MM.1S (cell line): ENCODE measurements at regions not wholly inside any gene's neighbourhood (a gene's known extent, or its start where the extent isn't known, plus 50 kb on each side); places are given as distances from the start of the nearest gene placed in this dataset.

Experiments used
- DNase-seq: peaks from one replicate; pipeline ENCODE4 v3.0.0-alpha.2; 2015
- H2AFZ ChIP-seq: fragments of 300-600 bp; sonication (generic); 2 replicates; pipeline ENCODE4 v1.6.0; 2016; ENCODE audit warnings: antibody characterized with exemption, low read length
- H3F3A ChIP-seq: fragments of 300-600 bp; sonication (generic); 2 replicates; pipeline ENCODE4 v1.6.1; 2016; ENCODE audit warnings: mild to moderate bottlenecking, antibody characterized with exemption, low read length, moderate library complexity, mixed read lengths; ENCODE audit not compliant: insufficient read depth
- H3K27ac ChIP-seq: fragments of 300-600 bp; sonication (generic); 2 replicates; pipeline ENCODE4 v1.5.1; 2016; ENCODE audit warnings: mild to moderate bottlenecking, low read length
- H3K27me3 ChIP-seq: fragments of 300-600 bp; sonication (generic); replicated peaks from 2 replicates; pipeline ENCODE4 v1.6.0; 2016; ENCODE audit warnings: low read length; ENCODE audit not compliant: insufficient read depth
- H3K36me3 ChIP-seq: fragments of 300-600 bp; sonication (generic); replicated peaks from 2 replicates; pipeline ENCODE4 v1.6.1; 2016; ENCODE audit warnings: mild to moderate bottlenecking, low read length, mixed read lengths; ENCODE audit not compliant: insufficient read depth
- H3K4me1 ChIP-seq: fragments of 300-600 bp; sonication (generic); 2 replicates; pipeline ENCODE4 v1.6.1; 2016; ENCODE audit warnings: low read length, mixed read lengths
- H3K4me2 ChIP-seq: fragments of 300-600 bp; sonication (generic); 2 replicates; pipeline ENCODE4 v1.6.0; 2016; ENCODE audit warnings: low read depth, low read length
- H3K4me3 ChIP-seq: fragments of 300-600 bp; sonication (generic); 2 replicates; pipeline ENCODE4 v1.5.1; 2016; ENCODE audit warnings: low read length, mixed read lengths
- H3K79me2 ChIP-seq: fragments of 300-600 bp; sonication (generic); 2 replicates; pipeline ENCODE4 v1.6.1; 2016; ENCODE audit warnings: mixed run types, low read length, mixed read lengths
- H3K9ac ChIP-seq: fragments of 300-600 bp; sonication (generic); 2 replicates; pipeline ENCODE4 v1.6.1; 2016; ENCODE audit warnings: low read length, mixed read lengths
- H3K9me2 ChIP-seq: fragments of 300-600 bp; sonication (generic); replicated peaks from 2 replicates; pipeline ENCODE4 v1.6.1; 2016; ENCODE audit warnings: mild to moderate bottlenecking, low read length, mixed read lengths; ENCODE audit not compliant: insufficient read depth
- H3K9me3 ChIP-seq: fragments of 300-600 bp; sonication (generic); replicated peaks from 2 replicates; pipeline ENCODE4 v1.6.1; 2016; ENCODE audit warnings: mild to moderate bottlenecking, low read length, mixed read lengths; ENCODE audit not compliant: insufficient read depth
- H4K20me1 ChIP-seq: fragments of 300-600 bp; sonication (generic); 2 replicates; pipeline ENCODE4 v1.6.1; 2016; ENCODE audit warnings: mild to moderate bottlenecking, low read length, moderate library complexity, mixed read lengths; ENCODE audit not compliant: insufficient read depth
- EZH2 ChIP-seq: fragments of 300-600 bp; sonication (generic); optimal IDR thresholded peaks from 2 replicates; pipeline ENCODE3; 2017; ENCODE audit warnings: low read depth, mild to moderate bottlenecking, antibody characterized with exemption, low read length, mixed read lengths
- EZH2phosphoT487 ChIP-seq: fragments of 300-600 bp; sonication (generic); IDR thresholded peaks from 2 replicates; pipeline ENCODE4 v1.6.1; 2018; ENCODE audit warnings: antibody characterized with exemption, low read length
- TF ChIP-seq, protein P1 (sequence below): fragments of 300-600 bp; sonication (generic); IDR thresholded peaks from 2 replicates; pipeline ENCODE4 v1.5.1; 2016; ENCODE audit warnings: antibody characterized with exemption, low read length, mixed read lengths

DNA sequence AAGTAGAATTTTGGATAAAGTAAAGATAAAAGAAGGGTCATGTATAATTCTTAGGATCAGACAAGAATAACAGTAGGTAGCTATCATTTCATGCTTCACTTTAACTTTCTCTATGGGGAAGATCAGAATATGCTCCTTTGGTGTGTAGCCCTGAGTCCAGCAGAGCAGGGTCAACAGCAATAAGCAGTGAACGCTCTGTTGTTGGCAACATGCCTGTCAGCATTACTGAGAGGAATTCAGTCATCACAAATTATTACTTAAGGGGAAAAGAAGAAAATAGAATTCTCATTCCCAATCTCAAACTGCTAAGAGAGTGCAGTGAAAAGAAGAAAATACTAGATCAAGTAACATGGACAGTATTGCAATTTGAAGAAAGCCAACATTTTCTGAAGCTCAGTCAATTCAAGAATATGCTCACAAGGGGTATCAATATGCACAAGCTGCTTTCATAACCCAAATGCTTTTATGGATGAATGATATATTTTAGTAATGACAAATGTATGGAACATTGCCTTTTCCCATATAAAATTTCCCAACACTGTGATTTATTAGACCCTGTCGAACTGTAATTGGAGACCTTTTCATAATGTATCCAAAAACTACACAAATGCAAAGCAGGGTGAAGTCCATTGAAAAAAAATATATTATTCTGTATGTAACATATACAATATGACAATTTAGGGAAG is 1359.4 kb downstream of the EFNA5 start:
- no peak overlapping the region for H3K4me2 ChIP-seq
- no peak overlapping the region for H3K4me3 ChIP-seq
- H3K9ac ChIP-seq = no peak overlapping the region
- H3K79me2 ChIP-seq = no peaks in the 10 kb centered on the region
- H3K27me3 ChIP-seq = no peaks in the 10 kb centered on the region
- no peaks in the 10 kb centered on the region for H4K20me1 ChIP-seq
- H3K4me1 ChIP-seq = no peaks in the 10 kb centered on the region
- TF ChIP-seq, protein P1, sequence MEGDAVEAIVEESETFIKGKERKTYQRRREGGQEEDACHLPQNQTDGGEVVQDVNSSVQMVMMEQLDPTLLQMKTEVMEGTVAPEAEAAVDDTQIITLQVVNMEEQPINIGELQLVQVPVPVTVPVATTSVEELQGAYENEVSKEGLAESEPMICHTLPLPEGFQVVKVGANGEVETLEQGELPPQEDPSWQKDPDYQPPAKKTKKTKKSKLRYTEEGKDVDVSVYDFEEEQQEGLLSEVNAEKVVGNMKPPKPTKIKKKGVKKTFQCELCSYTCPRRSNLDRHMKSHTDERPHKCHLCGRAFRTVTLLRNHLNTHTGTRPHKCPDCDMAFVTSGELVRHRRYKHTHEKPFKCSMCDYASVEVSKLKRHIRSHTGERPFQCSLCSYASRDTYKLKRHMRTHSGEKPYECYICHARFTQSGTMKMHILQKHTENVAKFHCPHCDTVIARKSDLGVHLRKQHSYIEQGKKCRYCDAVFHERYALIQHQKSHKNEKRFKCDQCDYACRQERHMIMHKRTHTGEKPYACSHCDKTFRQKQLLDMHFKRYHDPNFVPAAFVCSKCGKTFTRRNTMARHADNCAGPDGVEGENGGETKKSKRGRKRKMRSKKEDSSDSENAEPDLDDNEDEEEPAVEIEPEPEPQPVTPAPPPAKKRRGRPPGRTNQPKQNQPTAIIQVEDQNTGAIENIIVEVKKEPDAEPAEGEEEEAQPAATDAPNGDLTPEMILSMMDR = no peak
- TF ChIP-seq EZH2phosphoT487 (no peak), EZH2 (no peak)
- no peak overlapping the region for H2AFZ ChIP-seq
- H3K9me3 ChIP-seq = no peaks in the 10 kb centered on the region
- H3K27ac ChIP-seq = no peak overlapping the region
- H3K36me3 ChIP-seq = no peaks in the 10 kb centered on the region
- no peaks in the 10 kb centered on the region for H3K9me2 ChIP-seq
- H3F3A ChIP-seq = no peaks in the 10 kb centered on the region
- no peak for DNase-seq

DNA sequence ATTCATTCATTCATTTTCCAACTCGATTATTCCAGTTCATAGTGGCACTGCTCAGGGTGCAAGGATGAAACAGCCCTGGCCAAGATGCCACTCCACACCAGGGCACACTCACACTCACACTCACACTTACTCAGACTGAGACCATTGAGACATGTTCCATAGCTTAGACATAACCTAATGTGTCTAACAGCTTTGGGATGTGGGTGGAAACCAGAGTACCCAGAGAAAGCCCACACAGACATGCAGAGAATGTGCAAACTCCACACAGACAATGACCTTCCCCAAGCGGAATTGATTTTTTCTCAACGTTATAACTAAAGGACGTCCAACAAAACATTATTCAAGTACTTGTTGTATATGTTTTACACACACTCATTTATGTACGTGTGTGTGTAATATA is 1363.5 kb downstream of the EFNA5 start:
- Histone ChIP-seq H3F3A (no peaks in the 10 kb centered on the region), H3K79me2 (no peaks in the 10 kb centered on the region), H3K27ac (no peak overlapping the region), H3K9me2 (no peaks in the 10 kb centered on the region), H3K4me3 (no peak overlapping the region), H3K9me3 (no peaks in the 10 kb centered on the region), H2AFZ (no peak overlapping the region), H3K4me1 (no peaks in the 10 kb centered on the region), H3K36me3 (no peaks in the 10 kb centered on the region), H4K20me1 (no peaks in the 10 kb centered on the region), H3K4me2 (no peak overlapping the region), H3K27me3 (no peaks in the 10 kb centered on the region), H3K9ac (no peak overlapping the region)
- no peak for DNase-seq
- no peak for TF ChIP-seq EZH2
- TF ChIP-seq, protein P1 = no peak
- TF ChIP-seq EZH2phosphoT487 = no peak

DNA sequence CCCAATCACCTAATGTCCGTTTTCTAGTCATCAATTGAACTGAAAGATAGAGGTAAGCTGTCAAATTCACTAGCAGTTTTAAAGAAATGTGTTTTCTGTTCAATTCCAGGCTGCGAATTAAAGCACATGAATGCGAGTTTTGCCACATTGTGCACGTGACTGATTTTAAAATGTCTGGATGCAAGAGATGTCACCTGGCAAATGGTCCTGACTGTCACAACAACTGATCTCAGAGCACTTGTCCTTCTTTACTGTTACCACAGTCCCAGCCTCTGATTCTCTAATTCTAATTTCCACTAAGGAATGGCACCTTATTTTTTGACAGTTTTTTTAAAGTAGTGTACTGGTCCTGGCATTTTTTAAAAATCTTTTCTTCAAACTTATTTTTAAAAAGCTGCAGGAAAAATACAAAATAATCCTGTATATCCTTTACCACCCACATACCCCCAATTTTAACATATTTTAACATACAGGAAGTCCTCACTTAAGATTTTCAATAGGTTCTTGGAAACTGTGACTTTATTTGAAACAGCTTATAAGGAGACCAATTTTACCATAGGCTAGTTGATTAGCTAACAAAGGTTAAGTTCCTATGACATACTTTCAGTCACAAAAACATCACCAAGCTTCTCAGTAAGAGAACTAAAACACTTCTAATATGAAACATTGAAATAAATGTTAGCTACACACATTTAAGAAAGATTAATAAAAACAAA is 1364.3 kb downstream of the EFNA5 start:
- H3K9ac ChIP-seq = no peak overlapping the region

More for the DNA sequence above, 1364.3 kb downstream of the EFNA5 start:
- no peaks in the 10 kb centered on the region for H3K9me3 ChIP-seq
- no peak overlapping the region for H3K4me3 ChIP-seq
- H2AFZ ChIP-seq = no peak overlapping the region
- no peaks in the 10 kb centered on the region for H3F3A ChIP-seq
- H4K20me1 ChIP-seq = no peaks in the 10 kb centered on the region
- H3K36me3 ChIP-seq = no peaks in the 10 kb centered on the region
- no peaks in the 10 kb centered on the region for H3K4me1 ChIP-seq
- H3K79me2 ChIP-seq = no peaks in the 10 kb centered on the region
- H3K9me2 ChIP-seq = no peaks in the 10 kb centered on the region
- no peak for DNase-seq
- H3K27ac ChIP-seq = no peak overlapping the region
- no peak overlapping the region for H3K4me2 ChIP-seq
- H3K27me3 ChIP-seq = no peaks in the 10 kb centered on the region
- TF ChIP-seq EZH2 (no peak), EZH2phosphoT487 (no peak)
- TF ChIP-seq, protein P1 = no peak
